Muscle layer of colon (tissue), 2 donors: ENCODE measurements at regions not wholly inside any gene's neighbourhood (a gene's known extent, or its start where the extent isn't known, plus 50 kb on each side); places are given as distances from the start of the nearest gene placed in this dataset.
"Not testable (repeated sequence)": the region's sequence is repeated elsewhere in the genome, so short reads cannot be mapped to it uniquely, and the experiment has no call there.

Experiments
- H3K27ac ChIP-seq: one replicate; pipeline ENCODE4 v1.7.0; 2013; ENCODE audit warnings: low read depth, mild to moderate bottlenecking, low read length, moderate library complexity
- H3K27me3 ChIP-seq, 2 donors: one replicate each; pipeline ENCODE4 v1.7.0; 2013; ENCODE audit warnings: low read length in 2 of 2, mild to moderate bottlenecking in 2 of 2; ENCODE audit not compliant: insufficient read depth in 2 of 2, control insufficient read depth in 1 of 2
- H3K36me3 ChIP-seq: one replicate; pipeline ENCODE4 v1.7.0; 2013; ENCODE audit warnings: mild to moderate bottlenecking, low read length; ENCODE audit not compliant: insufficient read depth
- H3K4me1 ChIP-seq: one replicate; pipeline ENCODE4 v1.7.0; 2013; ENCODE audit warnings: mild to moderate bottlenecking, low read length; ENCODE audit not compliant: insufficient read depth
- H3K4me3 ChIP-seq, 2 donors: one replicate each; pipeline ENCODE4 v1.7.0; 2013; ENCODE audit warnings: low read length in 2 of 2, low read depth in 1 of 2, mild to moderate bottlenecking in 1 of 2, moderate library complexity in 1 of 2
- H3K9ac ChIP-seq: one replicate; pipeline ENCODE4 v1.7.0; 2013; ENCODE audit warnings: low read length
- H3K9me3 ChIP-seq: one replicate; pipeline ENCODE4 v1.7.0; 2013; ENCODE audit warnings: mild to moderate bottlenecking, low read length
- donor health status: abdominal sarcoma.
- donor health status: Adenocarcinoma of cecum.

GRCh38 chr5:29130786-29131185 is 2062.7 kb upstream of the CDH6 start:
- Histone ChIP-seq H3K36me3 (no peaks in the 10 kb centered on the region), H3K27me3 (no peaks in the 10 kb centered on the region), H3K27ac (no peak overlapping the region), H3K4me3 (no peak overlapping the region), H3K9me3 (peaks cover 4% of the 10 kb centered on the region), H3K9ac (no peak overlapping the region), H3K4me1 (no peaks in the 10 kb centered on the region)

GRCh38 chr5:29127524-29128156 is 2065.8 kb upstream of the CDH6 start:
- H3K27ac ChIP-seq, H3K9me3 ChIP-seq, H3K9ac ChIP-seq, H3K27me3 ChIP-seq, H3K4me1 ChIP-seq, H3K4me3 ChIP-seq, H3K36me3 ChIP-seq: not testable (repeated sequence)

GRCh38 chr5:29126462-29126861 is 2067.0 kb upstream of the CDH6 start:
- H3K4me3 ChIP-seq, H3K27me3 ChIP-seq, H3K27ac ChIP-seq, H3K9ac ChIP-seq, H3K4me1 ChIP-seq, H3K36me3 ChIP-seq, H3K9me3 ChIP-seq: not testable (repeated sequence)

GRCh38 chr5:29122306-29122705 is 2071.2 kb upstream of the CDH6 start:
- H3K27ac ChIP-seq: no peak overlapping the region
- no peaks in the 10 kb centered on the region for H3K36me3 ChIP-seq
- H3K4me3 ChIP-seq: no peak overlapping the region
- no peaks in the 10 kb centered on the region for H3K27me3 ChIP-seq
- no peaks in the 10 kb centered on the region for H3K4me1 ChIP-seq
- H3K9me3 ChIP-seq: no peaks in the 10 kb centered on the region
- H3K9ac ChIP-seq: no peak overlapping the region

GRCh38 chr5:29114331-29114768 is 2076.0 kb upstream of the CDH9 start:
- Histone ChIP-seq H3K27ac (no peak overlapping the region), H3K36me3 (no peaks in the 10 kb centered on the region), H3K9me3 (no peaks in the 10 kb centered on the region), H3K4me1 (no peaks in the 10 kb centered on the region), H3K27me3 (no peaks in the 10 kb centered on the region), H3K9ac (no peak overlapping the region), H3K4me3 (no peak overlapping the region)

- H3K9ac ChIP-seq: no peak overlapping the region
- no peaks in the 10 kb centered on the region for H3K27me3 ChIP-seq
- no peaks in the 10 kb centered on the region for H3K36me3 ChIP-seq
- no peak overlapping the region for H3K4me3 ChIP-seq
- H3K4me1 ChIP-seq: no peaks in the 10 kb centered on the region
- no peak overlapping the region for H3K27ac ChIP-seq
- no peaks in the 10 kb centered on the region for H3K9me3 ChIP-seq
These were observed 2075.1 kb upstream of the CDH9 start for GRCh38 chr5:29113516-29113915.

GRCh38 chr5:29099585-29099984 is 2061.2 kb upstream of the CDH9 start:
- no peak overlapping the region for H3K9ac ChIP-seq
- H3K4me3 ChIP-seq: no peak overlapping the region
- H3K27ac ChIP-seq: no peak overlapping the region
- H3K27me3 ChIP-seq: no peaks in the 10 kb centered on the region
- H3K9me3 ChIP-seq: no peaks in the 10 kb centered on the region
- no peaks in the 10 kb centered on the region for H3K36me3 ChIP-seq
- no peaks in the 10 kb centered on the region for H3K4me1 ChIP-seq

- Histone ChIP-seq H3K4me3 (no peak overlapping the region), H3K9me3 (no peaks in the 10 kb centered on the region), H3K9ac (no peak overlapping the region), H3K27ac (no peak overlapping the region), H3K27me3 (no peaks in the 10 kb centered on the region), H3K36me3 (no peaks in the 10 kb centered on the region), H3K4me1 (no peaks in the 10 kb centered on the region)
These were observed 2051.3 kb upstream of the CDH9 start for GRCh38 chr5:29089591-29090130.

- Histone ChIP-seq H3K9ac (no peak overlapping the region), H3K27me3 (no peaks in the 10 kb centered on the region), H3K9me3 (no peaks in the 10 kb centered on the region), H3K4me3 (no peak overlapping the region), H3K4me1 (no peaks in the 10 kb centered on the region), H3K36me3 (no peaks in the 10 kb centered on the region), H3K27ac (no peak overlapping the region)
These were observed 2046.8 kb upstream of the CDH9 start for GRCh38 chr5:29085142-29085541.

- H3K27me3 ChIP-seq: no peaks in the 10 kb centered on the region
- H3K4me3 ChIP-seq: no peak overlapping the region
- H3K9ac ChIP-seq: no peak overlapping the region
- H3K27ac ChIP-seq: no peak overlapping the region
- H3K36me3 ChIP-seq: no peaks in the 10 kb centered on the region
- H3K4me1 ChIP-seq: no peaks in the 10 kb centered on the region
- H3K9me3 ChIP-seq: no peaks in the 10 kb centered on the region
These were observed 2041.4 kb upstream of the CDH9 start for GRCh38 chr5:29079771-29080170.

- Histone ChIP-seq H3K4me1 (no peaks in the 10 kb centered on the region), H3K9ac (no peak overlapping the region), H3K9me3 (no peaks in the 10 kb centered on the region), H3K36me3 (no peaks in the 10 kb centered on the region), H3K4me3 (no peak overlapping the region), H3K27ac (no peak overlapping the region), H3K27me3 (no peaks in the 10 kb centered on the region)
These were observed 2039.1 kb upstream of the CDH9 start for GRCh38 chr5:29077451-29077850.

- Histone ChIP-seq H3K27me3 (no peaks in the 10 kb centered on the region), H3K4me3 (no peak overlapping the region), H3K27ac (no peak overlapping the region), H3K4me1 (no peaks in the 10 kb centered on the region), H3K9ac (no peak overlapping the region), H3K9me3 (no peaks in the 10 kb centered on the region), H3K36me3 (no peaks in the 10 kb centered on the region)
These were observed 2030.7 kb upstream of the CDH9 start for GRCh38 chr5:29069104-29069402.
